NT2/D1 (cell line): ENCODE measurements at regions not wholly inside any gene's neighbourhood (a gene's known extent, or its start where the extent isn't known, plus 50 kb on each side); places are given as distances from the start of the nearest gene placed in this dataset.

ENCODE experiments used
- DNase-seq: peaks from one replicate; pipeline ENCODE4 v3.0.0-alpha.2; 2011; ENCODE audit warnings: low read depth, low spot score
- H3K27me3 ChIP-seq: 2 replicates; pipeline ENCODE4 v1.6.0; 2011; ENCODE audit warnings: mild to moderate bottlenecking; ENCODE audit not compliant: insufficient read length, insufficient read depth
- H3K36me3 ChIP-seq: 2 replicates; pipeline ENCODE4 v1.6.1; 2011; ENCODE audit warnings: mild to moderate bottlenecking, low read length, mixed read lengths; ENCODE audit not compliant: insufficient read depth, insufficient read length
- H3K4me1 ChIP-seq: 2 replicates; pipeline ENCODE4 v1.5.1; 2011; ENCODE audit not compliant: insufficient read depth, insufficient read length
- H3K4me3 ChIP-seq: 2 replicates; pipeline ENCODE4 v1.5.1; 2011; ENCODE audit warnings: low read depth; ENCODE audit not compliant: insufficient read length
- H3K9ac ChIP-seq: 2 replicates; pipeline ENCODE4 v1.6.0; 2011; ENCODE audit warnings: low read depth; ENCODE audit not compliant: insufficient read length
- H3K9me3 ChIP-seq: 2 replicates; pipeline ENCODE4 v1.5.1; 2011; ENCODE audit warnings: mild to moderate bottlenecking, low read length; ENCODE audit not compliant: insufficient read depth
- SUZ12 ChIP-seq: IDR thresholded peaks from 2 replicates; pipeline ENCODE4 v1.6.1; 2011; ENCODE audit not compliant: insufficient read length, insufficient read depth; ENCODE audit errors: extremely low read depth
- YY1 ChIP-seq: IDR thresholded peaks from 2 replicates; pipeline ENCODE4 v1.6.1; 2011; ENCODE audit not compliant: insufficient read length, insufficient read depth
- ZNF274 ChIP-seq: IDR thresholded peaks from 2 replicates; pipeline ENCODE4 v1.6.1; 2011; ENCODE audit warnings: mild to moderate bottlenecking, low read depth, low read length

- Histone ChIP-seq H3K9ac (no peak overlapping the region), H3K4me1 (no peaks in the 10 kb centered on the region), H3K36me3 (no peaks in the 10 kb centered on the region), H3K27me3 (no peaks in the 10 kb centered on the region), H3K4me3 (no peak overlapping the region), H3K9me3 (peaks cover 6% of the 10 kb centered on the region)
- no peak for TF ChIP-seq SUZ12
- no peak for TF ChIP-seq YY1
- TF ChIP-seq ZNF274 = no peak
- no peak for DNase-seq
Measured at GRCh38 chr4:175339100-175339707, 421.0 kb downstream of the ADAM29 start.

- H3K9ac ChIP-seq = no peak overlapping the region
- TF ChIP-seq YY1 (no peak), ZNF274 (no peak), SUZ12 (no peak)
- H3K4me1 ChIP-seq = no peaks in the 10 kb centered on the region
- no peak overlapping the region for H3K4me3 ChIP-seq
- no peaks in the 10 kb centered on the region for H3K27me3 ChIP-seq
- no peaks in the 10 kb centered on the region for H3K36me3 ChIP-seq
- H3K9me3 ChIP-seq = peaks cover 11% of the 10 kb centered on the region
- no peak for DNase-seq
Measured at GRCh38 chr4:175341203-175341755, 423.1 kb downstream of the ADAM29 start.

GRCh38 chr4:175346376-175346775, 428.2 kb downstream of the ADAM29 start:
- no peak for TF ChIP-seq SUZ12
- H3K4me3 ChIP-seq = no peak overlapping the region
- no peaks in the 10 kb centered on the region for H3K27me3 ChIP-seq
- no peak for DNase-seq
- peaks cover 11% of the 10 kb centered on the region for H3K9me3 ChIP-seq
- no peaks in the 10 kb centered on the region for H3K4me1 ChIP-seq
- no peaks in the 10 kb centered on the region for H3K36me3 ChIP-seq
- no peak overlapping the region for H3K9ac ChIP-seq

- no peak overlapping the region for H3K9ac ChIP-seq
- no peaks in the 10 kb centered on the region for H3K4me1 ChIP-seq
- H3K4me3 ChIP-seq = no peak overlapping the region
- no peaks in the 10 kb centered on the region for H3K9me3 ChIP-seq
- H3K27me3 ChIP-seq = no peaks in the 10 kb centered on the region
- no peak for DNase-seq
- no peaks in the 10 kb centered on the region for H3K36me3 ChIP-seq
- TF ChIP-seq YY1 (no peak), ZNF274 (no peak), SUZ12 (no peak)
Measured at GRCh38 chr4:175350246-175350645, 432.1 kb downstream of the ADAM29 start.

- H3K27me3 ChIP-seq = no peaks in the 10 kb centered on the region
- H3K9me3 ChIP-seq = no peaks in the 10 kb centered on the region
- H3K4me1 ChIP-seq = no peaks in the 10 kb centered on the region
- no peak for DNase-seq
- no peak overlapping the region for H3K9ac ChIP-seq
- H3K4me3 ChIP-seq = no peak overlapping the region
- TF ChIP-seq YY1 = no peak
- no peak for TF ChIP-seq SUZ12
- no peak for TF ChIP-seq ZNF274
- H3K36me3 ChIP-seq = no peaks in the 10 kb centered on the region
Measured at GRCh38 chr4:175351473-175351872, 433.3 kb downstream of the ADAM29 start.

- TF ChIP-seq ZNF274 = no peak
- no peak for TF ChIP-seq YY1
- TF ChIP-seq SUZ12 = no peak
- Histone ChIP-seq H3K9me3 (no peaks in the 10 kb centered on the region), H3K9ac (no peak overlapping the region), H3K4me3 (no peak overlapping the region), H3K27me3 (no peaks in the 10 kb centered on the region), H3K4me1 (no peaks in the 10 kb centered on the region), H3K36me3 (no peaks in the 10 kb centered on the region)
- DNase-seq = no peak
Measured at GRCh38 chr4:175369087-175369486, 443.0 kb downstream of the GPM6A start.

- DNase-seq = no peak
Measured at GRCh38 chr4:175371091-175371490, 441.0 kb downstream of the GPM6A start.

More at GRCh38 chr4:175371091-175371490, 441.0 kb downstream of the GPM6A start:
- no peaks in the 10 kb centered on the region for H3K9me3 ChIP-seq
- no peak overlapping the region for H3K4me3 ChIP-seq
- H3K4me1 ChIP-seq = no peaks in the 10 kb centered on the region
- no peaks in the 10 kb centered on the region for H3K27me3 ChIP-seq
- no peak for TF ChIP-seq SUZ12
- TF ChIP-seq ZNF274 = no peak
- TF ChIP-seq YY1 = no peak
- no peaks in the 10 kb centered on the region for H3K36me3 ChIP-seq
- H3K9ac ChIP-seq = no peak overlapping the region
